T47D (cell line): ENCODE measurements at regions not wholly inside any gene's neighbourhood (a gene's known extent, or its start where the extent isn't known, plus 50 kb on each side); places are given as distances from the start of the nearest gene placed in this dataset.

Experiments used
- DNase-seq, 2 experiments: peaks; one replicate each; pipeline versions ENCODE4 v3.0.0 to v3.0.0-alpha.2; 2011 to 2012; ENCODE audit warnings: low read depth in 1 of 2, low spot score in 1 of 2
- JUND ChIP-seq: IDR thresholded peaks from 2 replicates; pipeline ENCODE4 v1.6.1; 2012; ENCODE audit warnings: low read depth
- in situ Hi-C: cut with HindIII; loops from 2 replicates; pipeline ENCODE4 v1.10.0; 2016; ENCODE audit warnings: low sequenced_read_pairs, low pct_unique_long_range_greater_than_20kb

DNA sequence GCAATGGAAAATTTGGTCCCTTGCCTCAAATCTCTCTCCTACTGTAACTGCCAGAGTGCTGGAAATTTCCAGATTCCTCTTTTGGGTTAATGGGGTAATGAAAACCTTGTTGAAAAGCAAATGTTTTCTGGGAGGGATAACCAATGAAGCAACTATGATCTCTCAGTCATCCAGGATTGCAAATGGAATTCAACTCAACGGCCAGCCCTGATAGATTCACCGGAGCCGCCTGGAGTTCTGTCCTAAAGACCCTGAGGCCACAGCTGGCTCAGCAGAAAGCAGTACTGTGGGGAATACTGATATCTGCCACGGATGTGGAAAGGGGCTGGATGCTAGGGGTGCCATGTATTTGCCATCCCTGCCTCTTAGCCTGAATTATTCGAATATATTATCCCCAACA lies 167.8 kb downstream of the NRP2 start:
- in situ Hi-C loops: no loop called here
- TF ChIP-seq JUND: no peak
- DNase-seq: no peak

DNA sequence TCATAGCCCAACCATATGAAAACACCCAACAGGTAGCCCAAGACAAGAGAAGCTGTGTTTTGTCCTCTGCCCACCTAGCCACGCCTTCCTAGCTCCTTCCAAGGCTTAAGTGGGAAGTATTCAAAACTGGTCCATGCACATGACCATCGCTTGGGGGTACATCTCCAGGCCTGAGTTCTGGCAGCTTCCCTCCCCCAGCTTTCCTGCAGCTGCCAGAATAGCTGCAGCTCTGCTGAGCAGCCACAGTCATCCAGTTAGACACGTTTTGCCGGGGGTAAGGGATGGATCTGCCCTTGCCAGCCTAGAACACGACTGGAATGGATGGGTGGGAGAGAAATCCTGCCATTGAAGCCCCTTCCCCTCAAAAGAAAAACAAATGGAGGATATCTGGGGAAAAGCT lies 166.8 kb downstream of the NRP2 start:
- no peak for TF ChIP-seq JUND
- peak in 1 of 2 experiments; percentile 31 for DNase-seq
- in situ Hi-C loops: no loop called here

DNA sequence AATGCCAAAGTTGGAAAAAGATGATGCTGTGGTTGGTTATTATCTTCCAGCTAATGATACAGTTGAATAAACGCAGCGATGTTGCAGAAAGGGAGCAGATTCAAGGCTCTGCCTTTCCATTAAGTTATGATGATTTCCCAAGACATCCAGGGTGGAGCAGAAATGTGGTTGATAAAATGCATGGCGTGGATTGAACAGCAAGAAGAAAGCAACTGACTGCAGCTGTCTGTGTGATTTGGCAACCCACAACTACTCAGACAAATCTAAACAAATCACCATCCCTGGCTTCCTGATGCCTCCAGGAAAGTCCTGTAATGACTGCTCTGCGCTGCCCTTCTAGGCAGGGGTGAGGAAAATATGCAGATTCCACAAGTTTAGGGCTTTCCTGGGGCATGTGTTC lies 166.3 kb downstream of the NRP2 start:
- no peak for TF ChIP-seq JUND
- in situ Hi-C loops: no loop called here
- no peak for DNase-seq
